ENCODE measurements at regions not wholly inside any gene's neighbourhood (a gene's known extent, or its start where the extent isn't known, plus 50 kb on each side); places are given as distances from the start of the nearest gene placed in this dataset.

DNA sequence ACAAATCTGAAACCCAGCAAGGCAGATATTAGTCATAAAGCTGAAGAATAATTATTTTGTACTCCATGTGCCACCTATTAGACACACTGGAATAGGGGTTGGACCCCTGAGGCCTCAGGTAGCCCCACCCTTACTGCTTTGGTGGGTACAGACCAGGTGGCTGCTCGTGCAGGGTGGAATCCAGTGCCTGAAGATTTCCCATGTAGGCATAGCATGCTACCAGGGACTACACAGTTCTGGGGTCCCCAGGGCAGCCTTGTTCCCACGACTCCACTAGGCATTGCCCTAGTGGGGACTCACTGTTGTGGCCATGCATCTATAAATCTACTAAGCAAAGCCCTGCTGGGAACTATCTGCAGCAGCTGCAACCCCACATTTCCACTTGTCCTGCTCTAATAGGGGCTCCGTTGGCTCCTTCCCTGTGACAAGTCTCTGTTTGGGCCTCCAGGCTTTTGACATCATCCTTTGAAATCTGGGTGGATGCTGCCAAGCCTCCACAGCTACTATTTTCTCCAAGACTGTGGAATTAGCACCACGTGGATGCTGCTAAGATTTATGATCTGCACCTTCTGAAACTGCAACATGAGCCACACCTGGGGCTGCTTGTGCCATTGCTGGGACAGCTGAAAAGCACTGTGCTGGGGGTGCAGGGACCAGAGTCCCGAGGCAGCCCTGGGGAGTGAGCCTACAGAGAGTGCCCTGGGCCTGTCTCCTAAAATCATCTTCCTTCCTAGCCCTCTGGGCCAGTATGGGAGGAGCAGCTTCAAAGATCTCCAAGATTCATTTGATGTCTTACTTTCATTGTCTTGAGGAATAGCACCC is 303.8 kb downstream of the FSIP2 start:
- no peak for DNase-seq (ENCODE audit: low read depth)
- no peak overlapping the region for H3K4me3 ChIP-seq (ENCODE audit: low read depth, low read length)
- no peak for TF ChIP-seq MYC (IDR thresholded peaks at IDR 0.05; ENCODE audit: low read depth, low read length)
- TF ChIP-seq, protein P1, sequence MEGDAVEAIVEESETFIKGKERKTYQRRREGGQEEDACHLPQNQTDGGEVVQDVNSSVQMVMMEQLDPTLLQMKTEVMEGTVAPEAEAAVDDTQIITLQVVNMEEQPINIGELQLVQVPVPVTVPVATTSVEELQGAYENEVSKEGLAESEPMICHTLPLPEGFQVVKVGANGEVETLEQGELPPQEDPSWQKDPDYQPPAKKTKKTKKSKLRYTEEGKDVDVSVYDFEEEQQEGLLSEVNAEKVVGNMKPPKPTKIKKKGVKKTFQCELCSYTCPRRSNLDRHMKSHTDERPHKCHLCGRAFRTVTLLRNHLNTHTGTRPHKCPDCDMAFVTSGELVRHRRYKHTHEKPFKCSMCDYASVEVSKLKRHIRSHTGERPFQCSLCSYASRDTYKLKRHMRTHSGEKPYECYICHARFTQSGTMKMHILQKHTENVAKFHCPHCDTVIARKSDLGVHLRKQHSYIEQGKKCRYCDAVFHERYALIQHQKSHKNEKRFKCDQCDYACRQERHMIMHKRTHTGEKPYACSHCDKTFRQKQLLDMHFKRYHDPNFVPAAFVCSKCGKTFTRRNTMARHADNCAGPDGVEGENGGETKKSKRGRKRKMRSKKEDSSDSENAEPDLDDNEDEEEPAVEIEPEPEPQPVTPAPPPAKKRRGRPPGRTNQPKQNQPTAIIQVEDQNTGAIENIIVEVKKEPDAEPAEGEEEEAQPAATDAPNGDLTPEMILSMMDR (IDR thresholded peaks at IDR 0.05; ENCODE audit: low read depth, low read length), result no peak
- TF ChIP-seq POLR2A (IDR thresholded peaks at IDR 0.05; ENCODE audit: extremely low read depth, insufficient read length), result no peak
- TF ChIP-seq, protein P2, sequence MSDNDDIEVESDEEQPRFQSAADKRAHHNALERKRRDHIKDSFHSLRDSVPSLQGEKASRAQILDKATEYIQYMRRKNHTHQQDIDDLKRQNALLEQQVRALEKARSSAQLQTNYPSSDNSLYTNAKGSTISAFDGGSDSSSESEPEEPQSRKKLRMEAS (IDR thresholded peaks at IDR 0.05; ENCODE audit: low read depth, low read length), result no peak

DNA sequence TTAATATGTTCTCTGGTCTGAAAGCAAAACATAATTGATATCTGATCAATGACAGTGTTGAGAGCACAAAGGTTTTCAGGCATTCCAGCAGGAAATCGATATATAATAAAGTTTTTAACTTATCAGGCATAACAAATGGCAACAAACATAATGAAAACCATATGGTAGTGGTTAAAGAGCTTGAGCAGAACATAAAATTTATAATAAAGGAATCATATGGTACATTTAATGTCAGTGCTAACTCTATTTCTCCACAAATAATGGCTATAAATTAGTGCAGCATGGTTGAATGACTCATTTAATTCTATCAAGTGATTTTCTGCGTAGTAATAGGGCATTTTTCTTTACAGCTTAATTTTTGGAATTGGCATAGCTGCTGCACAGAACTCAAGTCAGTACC is 306.2 kb downstream of the FSIP2 start:
- DNase-seq (ENCODE audit: low read depth), result no peak
- TF ChIP-seq, protein P2 (IDR thresholded peaks at IDR 0.05; ENCODE audit: low read depth, low read length), result no peak
- no peak for TF ChIP-seq POLR2A (IDR thresholded peaks at IDR 0.05; ENCODE audit: extremely low read depth, insufficient read length)
- no peak for TF ChIP-seq MYC (IDR thresholded peaks at IDR 0.05; ENCODE audit: low read depth, low read length)
- TF ChIP-seq, protein P1 (IDR thresholded peaks at IDR 0.05; ENCODE audit: low read depth, low read length), result no peak
- no peak overlapping the region for H3K4me3 ChIP-seq (ENCODE audit: low read depth, low read length)

DNA sequence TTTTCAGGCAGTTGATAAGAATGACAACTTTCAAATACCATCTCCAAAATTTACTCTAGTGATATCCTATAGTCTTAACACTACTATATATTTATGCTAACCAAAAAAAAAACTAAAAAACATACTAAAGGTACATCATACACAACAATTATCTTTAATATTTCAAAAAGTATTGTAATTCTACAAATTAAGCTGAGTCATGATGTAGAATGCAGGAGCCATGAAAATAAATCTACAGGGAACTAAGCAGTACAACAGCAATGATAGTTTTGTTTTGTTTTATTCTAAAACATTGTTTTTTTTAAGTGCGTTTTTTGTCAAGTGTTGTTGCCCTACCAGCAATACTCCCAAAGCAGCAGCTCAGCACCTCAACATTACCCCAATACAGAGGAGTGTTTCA is 314.3 kb downstream of the FSIP2 start:
- TF ChIP-seq POLR2A (IDR thresholded peaks at IDR 0.05; ENCODE audit: extremely low read depth, insufficient read length) (no peak), MYC (IDR thresholded peaks at IDR 0.05; ENCODE audit: low read depth, low read length) (no peak)
- TF ChIP-seq, protein P2 (IDR thresholded peaks at IDR 0.05; ENCODE audit: low read depth, low read length), result no peak
- TF ChIP-seq, protein P1 (IDR thresholded peaks at IDR 0.05; ENCODE audit: low read depth, low read length), result no peak
- DNase-seq (ENCODE audit: low read depth), result no peak

DNA sequence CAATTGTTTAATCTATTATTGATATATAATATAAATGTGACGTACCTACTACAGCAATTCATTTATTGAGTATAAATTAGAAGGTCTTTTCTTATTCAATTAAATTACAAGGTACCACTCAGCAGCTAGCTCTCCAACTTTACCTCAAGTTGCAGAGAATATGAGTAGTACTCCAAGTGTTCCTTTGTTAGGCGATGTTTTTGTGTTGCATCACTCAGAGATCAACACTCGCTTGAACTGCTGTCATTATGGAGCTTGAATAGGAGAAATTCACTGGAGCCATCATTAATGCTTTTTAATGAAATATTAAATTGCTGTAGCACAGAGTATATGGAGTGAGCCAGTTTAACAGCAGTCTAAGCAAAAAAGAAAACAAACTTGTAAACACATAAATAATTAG is 320.0 kb downstream of the FSIP2 start:
- TF ChIP-seq, protein P1 (IDR thresholded peaks at IDR 0.05; ENCODE audit: low read depth, low read length), result no peak
- TF ChIP-seq POLR2A (IDR thresholded peaks at IDR 0.05; ENCODE audit: extremely low read depth, insufficient read length), result no peak
- TF ChIP-seq MYC (IDR thresholded peaks at IDR 0.05; ENCODE audit: low read depth, low read length), result no peak
- TF ChIP-seq, protein P2 (IDR thresholded peaks at IDR 0.05; ENCODE audit: low read depth, low read length), result no peak
- H3K4me3 ChIP-seq (ENCODE audit: low read depth, low read length), result no peak overlapping the region
- no peak for DNase-seq (ENCODE audit: low read depth)

More for the DNA sequence above, 314.3 kb downstream of the FSIP2 start:
- no peak overlapping the region for H3K4me3 ChIP-seq (ENCODE audit: low read depth, low read length)

DNA sequence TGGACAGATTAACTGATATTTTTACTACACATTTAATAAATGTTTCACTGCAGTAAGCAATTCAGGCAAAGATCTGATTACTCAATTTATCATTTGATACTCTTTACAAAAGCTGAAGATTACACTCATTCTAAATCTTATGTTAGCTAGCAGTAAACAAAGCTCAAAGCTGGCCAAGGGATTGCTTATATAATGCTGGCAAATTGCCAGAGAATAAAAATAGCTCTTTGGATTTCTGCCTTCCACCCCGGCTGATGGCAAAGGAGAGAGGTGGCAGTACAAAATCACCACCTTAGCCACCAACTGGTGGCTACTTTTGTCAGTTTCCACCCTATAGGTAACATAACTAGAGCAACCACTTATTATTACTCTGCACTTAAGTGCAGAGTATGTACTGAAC is 320.5 kb downstream of the FSIP2 start:
- TF ChIP-seq MYC (IDR thresholded peaks at IDR 0.05; ENCODE audit: low read depth, low read length), result no peak
- TF ChIP-seq, protein P1 (IDR thresholded peaks at IDR 0.05; ENCODE audit: low read depth, low read length), result no peak
- TF ChIP-seq, protein P2 (IDR thresholded peaks at IDR 0.05; ENCODE audit: low read depth, low read length), result no peak
- no peak for TF ChIP-seq POLR2A (IDR thresholded peaks at IDR 0.05; ENCODE audit: extremely low read depth, insufficient read length)
- no peak for DNase-seq (ENCODE audit: low read depth)
- no peak overlapping the region for H3K4me3 ChIP-seq (ENCODE audit: low read depth, low read length)
